IPS DF 6.9 (cell line): ENCODE measurements at regions not wholly inside any gene's neighbourhood (a gene's known extent, or its start where the extent isn't known, plus 50 kb on each side); places are given as distances from the start of the nearest gene placed in this dataset.

Experiments used
- DNase-seq: peaks from one replicate; pipeline ENCODE4 v3.0.0-alpha.2; 2013; ENCODE audit warnings: low read depth, low spot score
- H3K27ac ChIP-seq: one replicate; pipeline ENCODE4 v1.5.1; 2013; ENCODE audit warnings: low read length, control low read depth
- H3K27me3 ChIP-seq: 2 replicates; pipeline ENCODE4 v1.6.1; 2013; ENCODE audit warnings: mild to moderate bottlenecking, low read length; ENCODE audit not compliant: control insufficient read depth, insufficient read depth
- H3K36me3 ChIP-seq: 2 replicates; pipeline ENCODE4 v1.6.1; 2013; ENCODE audit warnings: low read length; ENCODE audit not compliant: control insufficient read depth, insufficient read depth
- H3K4me1 ChIP-seq: 2 replicates; pipeline ENCODE4 v1.6.1; 2013; ENCODE audit warnings: low read length; ENCODE audit not compliant: control insufficient read depth, insufficient read depth
- H3K4me3 ChIP-seq: 2 replicates; pipeline ENCODE4 v1.5.1; 2013; ENCODE audit warnings: mild to moderate bottlenecking, low read length
- H3K9me3 ChIP-seq: 2 replicates; pipeline ENCODE4 v1.6.1; 2013; ENCODE audit warnings: low read length, inconsistent platforms; ENCODE audit not compliant: control insufficient read depth, insufficient read depth
- WGBS: extraction: QIAGEN DNeasy Blood & Tissue Kit; methylation state at CpG from one replicate; pipeline ENCODE4 v1.1.7; 2013; ENCODE audit warnings: mixed read lengths, missing lambda C conversion rate; ENCODE audit not compliant: insufficient read length, insufficient coverage; 5-methylcytosine and 5-hydroxymethylcytosine counted together

- H3K4me3 ChIP-seq: no peak overlapping the region
- DNase-seq: no peak
- H3K4me1 ChIP-seq: no peaks in the 10 kb centered on the region
- H3K9me3 ChIP-seq: no peaks in the 10 kb centered on the region
- H3K27ac ChIP-seq: no peak overlapping the region
- no peaks in the 10 kb centered on the region for H3K27me3 ChIP-seq
- H3K36me3 ChIP-seq: no peaks in the 10 kb centered on the region
- WGBS: no CpG with 5 or more reads among the region's 3 CpGs
Measured at GRCh38 chr15:47294765-47295259, 422.5 kb upstream of the SEMA6D start.

- Histone ChIP-seq H3K27ac (no peak overlapping the region), H3K9me3 (no peaks in the 10 kb centered on the region), H3K27me3 (no peaks in the 10 kb centered on the region), H3K4me1 (no peaks in the 10 kb centered on the region), H3K4me3 (no peak overlapping the region), H3K36me3 (no peaks in the 10 kb centered on the region)
- WGBS: no CpG with 5 or more reads among the region's 4 CpGs
- DNase-seq: no peak
Measured at GRCh38 chr15:47296881-47297280, 420.4 kb upstream of the SEMA6D start.

GRCh38 chr15:47299846-47300434, 417.4 kb upstream of the SEMA6D start:
- H3K36me3 ChIP-seq: no peaks in the 10 kb centered on the region
- no peak for DNase-seq

GRCh38 chr15:47300596-47300995, 416.7 kb upstream of the SEMA6D start:
- Histone ChIP-seq H3K9me3 (no peaks in the 10 kb centered on the region), H3K27ac (no peak overlapping the region), H3K27me3 (no peaks in the 10 kb centered on the region), H3K4me1 (no peaks in the 10 kb centered on the region), H3K36me3 (no peaks in the 10 kb centered on the region), H3K4me3 (no peak overlapping the region)
- no peak for DNase-seq

More at GRCh38 chr15:47299846-47300434, 417.4 kb upstream of the SEMA6D start:
- Histone ChIP-seq H3K4me1 (no peaks in the 10 kb centered on the region), H3K27me3 (no peaks in the 10 kb centered on the region), H3K27ac (no peak overlapping the region), H3K9me3 (no peaks in the 10 kb centered on the region), H3K4me3 (no peak overlapping the region)
- whole genome bisulfite sequencing: no CpG with 5 or more reads among the region's 5 CpGs

GRCh38 chr15:47301481-47301880, 415.8 kb upstream of the SEMA6D start:
- Histone ChIP-seq H3K4me3 (no peak overlapping the region), H3K9me3 (no peaks in the 10 kb centered on the region), H3K27ac (no peak overlapping the region), H3K4me1 (no peaks in the 10 kb centered on the region), H3K27me3 (no peaks in the 10 kb centered on the region), H3K36me3 (no peaks in the 10 kb centered on the region)
- no CpG with 5 or more reads among the region's 3 CpGs for WGBS
- DNase-seq: no peak

- Histone ChIP-seq H3K4me1 (no peaks in the 10 kb centered on the region), H3K9me3 (no peaks in the 10 kb centered on the region), H3K27me3 (no peaks in the 10 kb centered on the region), H3K4me3 (no peak overlapping the region), H3K27ac (no peak overlapping the region), H3K36me3 (no peaks in the 10 kb centered on the region)
- no peak for DNase-seq
Measured at GRCh38 chr15:47304656-47305055, 412.6 kb upstream of the SEMA6D start.

- no peaks in the 10 kb centered on the region for H3K36me3 ChIP-seq
- no peaks in the 10 kb centered on the region for H3K4me1 ChIP-seq
- no peak overlapping the region for H3K4me3 ChIP-seq
- no peak for DNase-seq
- no peaks in the 10 kb centered on the region for H3K9me3 ChIP-seq
- WGBS: no CpG with 5 or more reads among the region's 3 CpGs
- H3K27me3 ChIP-seq: no peaks in the 10 kb centered on the region
- H3K27ac ChIP-seq: no peak overlapping the region
Measured at GRCh38 chr15:47312161-47312560, 405.1 kb upstream of the SEMA6D start.

- no peaks in the 10 kb centered on the region for H3K9me3 ChIP-seq
- no peaks in the 10 kb centered on the region for H3K36me3 ChIP-seq
- WGBS: no CpG with 5 or more reads among the region's 5 CpGs
- no peak overlapping the region for H3K27ac ChIP-seq
- no peak for DNase-seq
- no peak overlapping the region for H3K4me3 ChIP-seq
- H3K27me3 ChIP-seq: no peaks in the 10 kb centered on the region
- H3K4me1 ChIP-seq: no peaks in the 10 kb centered on the region
Measured at GRCh38 chr15:47326410-47327333, 390.6 kb upstream of the SEMA6D start.

GRCh38 chr15:47331829-47332393, 385.4 kb upstream of the SEMA6D start:
- H3K27ac ChIP-seq: no peak overlapping the region
- WGBS: no CpG with 5 or more reads among the region's 6 CpGs
- H3K4me3 ChIP-seq: no peak overlapping the region
- H3K4me1 ChIP-seq: no peaks in the 10 kb centered on the region
- H3K9me3 ChIP-seq: no peaks in the 10 kb centered on the region
- DNase-seq: no peak
- no peaks in the 10 kb centered on the region for H3K27me3 ChIP-seq
- H3K36me3 ChIP-seq: no peaks in the 10 kb centered on the region

GRCh38 chr15:47332481-47332880, 384.8 kb upstream of the SEMA6D start:
- Histone ChIP-seq H3K27me3 (no peaks in the 10 kb centered on the region), H3K4me3 (no peak overlapping the region), H3K36me3 (no peaks in the 10 kb centered on the region), H3K27ac (no peak overlapping the region), H3K9me3 (no peaks in the 10 kb centered on the region), H3K4me1 (no peaks in the 10 kb centered on the region)
- no peak for DNase-seq
- WGBS: no CpG with 5 or more reads among the region's 2 CpGs
